Dermis blood vessel endothelial cell (primary cell): ENCODE measurements at regions not wholly inside any gene's neighbourhood (a gene's known extent, or its start where the extent isn't known, plus 50 kb on each side); places are given as distances from the start of the nearest gene placed in this dataset.

ENCODE experiments used
- DNase-seq: peaks from one replicate; pipeline ENCODE4 v3.0.0; 2010

DNA sequence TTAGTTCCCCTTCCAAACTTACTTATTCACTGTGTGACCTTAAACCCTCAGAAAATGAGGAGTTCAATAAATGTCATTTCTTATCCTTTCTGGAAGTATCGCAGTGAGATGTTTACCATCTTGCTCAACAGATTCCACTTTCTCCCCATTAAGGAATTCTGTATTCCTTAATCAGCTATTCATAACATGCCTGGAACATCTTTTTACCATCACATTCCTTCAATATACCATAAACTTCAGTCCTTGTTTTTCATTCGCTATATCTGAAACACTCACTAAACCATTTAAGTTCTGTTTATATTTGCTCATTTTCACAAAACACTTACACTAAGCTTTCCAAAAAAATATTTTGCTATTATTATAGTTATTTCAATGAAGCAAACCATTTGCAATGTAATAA, 1158.6 kb downstream of the CDH12 start:
- no peak for DNase-seq

DNA sequence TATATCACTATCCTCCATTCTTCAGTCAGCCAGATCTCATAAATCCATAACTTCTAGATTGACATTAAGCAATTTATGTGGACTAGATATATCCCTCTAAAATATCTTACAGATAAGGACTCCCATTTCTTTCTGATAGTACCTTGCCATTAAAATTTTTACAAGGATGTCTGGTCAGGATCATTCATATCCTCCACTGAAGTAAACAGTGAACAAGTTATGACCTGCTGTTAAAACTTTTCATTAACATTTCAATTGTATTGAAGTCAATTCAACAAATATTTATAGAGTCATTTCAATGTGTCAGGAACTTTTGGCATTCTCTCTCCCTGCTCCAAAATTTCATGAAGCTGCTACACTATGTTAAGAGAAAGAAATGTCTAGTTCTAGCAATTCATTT, 1159.6 kb downstream of the CDH12 start:
- DNase-seq = no peak

DNA sequence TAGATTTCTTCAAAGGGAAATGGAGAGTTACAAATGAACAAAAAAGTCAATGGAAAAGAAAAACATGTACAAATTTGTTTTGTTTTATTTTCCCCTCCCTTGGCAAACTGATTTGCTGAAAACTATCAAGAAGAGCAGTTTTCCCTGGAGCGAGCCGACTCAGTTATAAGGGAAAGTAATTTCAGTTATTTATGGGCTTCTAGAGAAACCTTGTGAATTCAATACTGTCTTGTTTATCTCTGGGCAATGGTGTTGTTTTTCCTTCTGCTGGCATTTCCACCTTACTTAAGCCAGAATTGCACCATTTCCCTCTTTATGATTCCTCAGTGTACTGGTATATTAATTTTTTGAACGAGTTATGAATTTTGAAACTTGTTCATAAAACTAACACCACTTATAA, 1163.6 kb downstream of the CDH12 start:
- no peak for DNase-seq

DNA sequence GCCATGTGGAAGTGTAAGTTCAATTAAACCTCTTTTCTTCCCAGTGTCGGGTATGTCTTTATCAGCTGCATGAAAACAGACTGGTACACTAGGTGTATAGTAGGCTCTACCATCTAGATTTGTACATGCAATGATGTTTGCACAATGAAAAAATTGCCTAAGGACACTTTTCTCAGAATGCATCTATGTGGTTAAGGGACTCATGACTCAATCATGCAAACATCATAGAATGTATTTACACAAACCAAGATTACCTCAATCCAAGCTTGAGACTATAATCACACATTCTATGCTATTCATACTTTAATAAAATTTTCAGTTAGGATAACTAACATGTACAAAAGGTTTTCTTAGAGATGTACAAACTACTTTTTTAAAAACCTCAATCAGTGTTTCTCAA, 1164.5 kb downstream of the CDH12 start:
- DNase-seq = no peak

DNA sequence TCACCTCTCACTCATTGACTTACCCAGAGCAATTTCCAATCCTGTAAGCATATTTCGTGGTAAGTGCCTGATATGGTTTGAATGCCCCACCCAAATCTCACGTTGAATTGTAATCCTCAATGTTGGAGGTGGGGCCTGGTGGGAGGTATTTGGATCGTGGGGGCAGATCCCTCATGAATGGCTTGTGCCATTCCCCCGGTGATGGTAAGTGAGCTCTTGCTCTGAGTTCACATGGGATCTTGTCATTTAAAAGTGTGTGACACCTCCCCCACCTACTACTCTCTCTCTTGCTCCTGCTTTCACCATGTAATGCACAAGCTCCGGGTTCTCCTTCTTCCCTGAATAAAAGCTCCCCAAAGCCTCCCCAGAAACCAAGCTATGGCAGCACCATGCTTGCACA, 1165.5 kb downstream of the CDH12 start:
- no peak for DNase-seq

DNA sequence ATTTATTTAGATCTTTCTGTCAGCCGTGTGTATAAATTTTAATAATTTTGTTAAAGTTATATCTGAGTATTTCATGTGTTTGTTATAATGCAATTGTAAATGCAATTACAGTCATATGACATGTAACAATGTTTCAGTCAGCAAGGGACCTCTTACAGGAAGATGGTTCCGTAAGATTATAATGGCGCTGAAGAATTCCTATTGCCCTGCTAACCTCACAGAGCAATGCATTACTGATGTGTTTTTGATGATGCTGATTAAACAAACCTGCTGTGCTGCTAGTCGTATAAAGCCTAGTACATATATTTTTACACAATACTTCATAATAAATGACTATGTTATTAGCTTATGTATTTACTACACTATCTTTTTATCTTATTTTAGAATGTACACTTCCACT, 1166.4 kb downstream of the CDH12 start:
- DNase-seq = no peak

DNA sequence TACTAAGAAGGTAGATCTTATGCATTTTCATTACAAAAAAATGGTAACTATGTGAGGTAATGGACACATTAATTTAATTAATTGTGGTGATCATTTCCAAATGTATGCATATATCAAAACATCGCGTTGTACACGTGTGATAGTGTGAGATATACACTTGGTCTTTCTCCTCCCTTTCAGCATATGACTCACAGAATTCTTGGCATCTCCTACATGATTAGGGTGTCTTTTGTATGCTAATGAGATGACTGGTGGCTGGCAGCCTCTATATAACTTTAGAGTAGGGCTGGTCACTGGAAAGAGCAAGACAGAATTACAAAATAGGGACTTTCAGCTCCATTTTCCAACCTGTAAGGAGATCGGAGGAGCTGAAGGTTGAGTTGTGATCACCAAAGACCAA, 1167.6 kb downstream of the CDH12 start:
- no peak for DNase-seq

DNA sequence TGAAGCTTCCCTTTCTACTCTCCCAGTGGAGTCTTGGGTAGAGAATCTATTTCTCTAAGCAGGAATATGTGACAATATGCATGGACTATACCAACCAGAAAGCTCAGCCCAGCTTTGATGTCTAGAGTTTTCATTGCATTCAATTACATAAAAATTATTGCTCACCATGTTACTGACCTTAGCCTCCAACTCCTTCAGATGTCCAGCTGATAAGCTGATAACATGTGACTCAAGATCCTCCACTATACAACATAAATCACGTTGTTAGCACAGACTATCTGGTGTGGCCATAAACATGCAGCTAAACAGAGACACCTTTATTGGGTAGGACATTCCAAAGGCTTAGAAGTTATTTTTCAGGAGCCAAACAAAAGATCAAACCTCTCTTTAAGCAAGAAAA, 1168.2 kb downstream of the CDH12 start:
- no peak for DNase-seq

DNA sequence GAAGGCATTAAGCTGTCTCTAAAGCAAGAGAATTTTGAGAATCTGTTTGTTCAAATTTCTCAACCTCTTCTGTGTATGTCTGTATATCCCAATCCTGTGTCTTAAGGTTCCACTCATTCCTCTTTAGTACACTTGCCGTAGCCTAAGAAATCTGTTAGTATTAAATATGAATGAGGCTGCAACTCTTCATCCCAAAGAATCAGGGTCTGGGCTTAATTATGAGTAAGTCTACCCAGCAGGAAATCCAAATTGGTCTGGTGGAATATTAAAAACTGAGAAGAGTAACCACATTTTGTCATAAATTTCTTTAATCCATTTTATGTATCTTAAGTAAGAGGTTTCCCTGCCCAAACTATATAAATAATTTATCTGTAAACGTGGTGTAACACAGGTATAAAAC, 1171.2 kb downstream of the CDH12 start:
- DNase-seq = no peak

DNA sequence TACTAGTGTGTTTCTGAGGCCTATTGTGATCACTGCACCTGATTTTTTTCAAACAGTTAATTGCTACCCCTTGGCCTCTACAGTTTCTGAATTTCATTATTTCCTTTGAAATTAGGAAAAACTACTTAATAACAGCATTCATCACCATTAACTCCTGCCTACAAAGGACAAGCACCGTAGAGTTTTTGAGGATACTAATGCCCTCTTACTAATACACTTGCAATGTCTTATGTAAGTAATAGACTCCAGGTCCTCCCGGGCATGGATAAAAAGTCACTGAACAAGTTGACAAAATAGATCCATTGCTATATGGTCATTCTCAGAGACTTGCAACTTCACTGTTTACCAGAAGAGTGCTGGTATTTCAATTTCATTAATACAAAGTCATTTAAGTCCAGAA, 1172.5 kb downstream of the CDH12 start:
- no peak for DNase-seq

DNA sequence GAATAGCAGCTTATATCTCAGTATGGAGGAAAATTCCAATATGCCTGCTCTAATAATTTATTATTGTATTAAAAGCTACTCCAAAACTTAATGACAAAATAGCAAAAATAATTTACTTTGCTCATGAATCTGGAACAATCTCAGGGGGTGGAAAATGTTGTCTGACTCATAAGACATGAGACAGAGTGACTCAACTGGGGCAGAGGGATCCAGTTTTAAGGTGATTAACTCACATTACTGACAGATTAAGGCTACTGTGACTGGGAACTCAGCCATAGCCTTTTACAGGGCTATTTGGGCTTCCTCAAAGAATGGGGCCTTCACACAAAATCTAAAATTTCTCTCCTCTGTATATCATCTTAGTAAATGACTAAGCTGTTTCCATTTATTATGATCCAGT, 1172.9 kb downstream of the CDH12 start:
- no peak for DNase-seq

DNA sequence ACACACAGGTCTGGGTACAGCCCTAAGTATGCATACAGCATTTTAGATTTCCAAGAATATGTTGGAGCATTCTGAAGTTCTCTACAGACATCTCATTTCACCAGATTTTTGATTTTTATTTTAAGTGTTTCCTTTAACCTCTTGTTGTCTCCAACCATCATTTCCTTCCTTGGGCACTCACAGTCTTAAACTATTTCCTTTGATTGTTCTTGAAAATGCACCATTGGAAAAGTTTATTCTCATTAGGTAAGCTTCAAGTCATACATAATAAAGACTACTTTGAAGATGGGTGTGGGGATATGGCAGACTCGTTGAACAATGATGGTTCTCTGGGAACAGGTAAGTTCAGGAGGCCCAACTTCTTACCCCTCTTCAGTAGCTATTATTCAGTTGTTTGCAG, 1174.6 kb downstream of the CDH12 start:
- no peak for DNase-seq

DNA sequence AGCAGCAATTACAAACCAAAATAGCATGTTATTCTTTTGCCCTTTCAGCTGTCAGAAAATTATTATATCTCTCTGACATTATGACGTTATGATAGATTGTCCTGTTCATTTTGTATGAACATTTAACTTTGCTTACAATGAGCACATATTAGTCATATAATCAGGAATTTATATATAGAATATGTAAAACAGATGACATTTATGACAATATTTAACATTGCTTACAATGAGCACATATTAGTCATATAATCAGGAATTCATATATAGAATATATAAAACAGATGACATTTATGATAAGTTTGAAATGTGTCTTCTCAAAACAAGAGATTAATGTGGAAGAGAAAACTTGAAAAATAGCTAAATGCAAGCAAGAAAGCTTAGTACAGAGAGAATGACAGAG, 1180.2 kb downstream of the CDH12 start:
- no peak for DNase-seq

DNA sequence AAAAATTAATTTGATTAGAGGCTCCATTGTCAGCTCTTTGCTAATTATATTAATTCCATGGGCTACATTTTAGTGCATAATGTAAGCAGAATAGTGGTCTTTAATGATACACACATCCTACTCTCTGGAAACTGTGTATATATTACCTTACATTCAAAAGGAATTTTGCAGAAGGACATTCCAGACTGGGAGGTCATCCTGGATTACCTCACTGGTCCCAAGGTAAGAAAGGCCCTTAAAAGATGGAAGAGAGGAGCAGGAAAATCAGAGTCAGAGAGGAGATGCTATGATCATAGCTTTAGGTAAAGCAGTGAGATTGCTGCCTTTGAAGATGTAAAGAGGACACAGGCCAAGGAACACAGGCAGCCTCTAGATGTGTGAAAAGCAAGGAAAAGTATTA, 1180.8 kb downstream of the CDH12 start:
- no peak for DNase-seq

DNA sequence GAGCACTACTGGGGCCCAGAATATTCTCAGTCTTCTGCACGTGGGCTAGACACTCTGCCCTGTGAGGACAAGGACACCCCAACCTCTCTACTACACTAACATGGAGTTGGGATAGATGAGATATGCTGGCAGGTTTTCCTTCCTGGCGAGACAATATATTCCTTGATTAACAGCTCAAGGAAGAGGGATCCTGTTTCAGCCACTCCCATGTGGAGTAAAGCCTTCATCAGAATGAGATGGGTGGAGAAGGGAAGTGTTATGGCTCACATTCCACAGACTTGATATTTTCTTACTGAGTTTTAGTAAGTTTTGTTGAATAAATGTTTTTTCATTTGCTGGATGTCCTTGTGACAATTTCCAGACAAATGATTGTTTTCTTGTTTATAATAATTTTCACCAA, 1187.6 kb downstream of the CDH12 start:
- DNase-seq = no peak

DNA sequence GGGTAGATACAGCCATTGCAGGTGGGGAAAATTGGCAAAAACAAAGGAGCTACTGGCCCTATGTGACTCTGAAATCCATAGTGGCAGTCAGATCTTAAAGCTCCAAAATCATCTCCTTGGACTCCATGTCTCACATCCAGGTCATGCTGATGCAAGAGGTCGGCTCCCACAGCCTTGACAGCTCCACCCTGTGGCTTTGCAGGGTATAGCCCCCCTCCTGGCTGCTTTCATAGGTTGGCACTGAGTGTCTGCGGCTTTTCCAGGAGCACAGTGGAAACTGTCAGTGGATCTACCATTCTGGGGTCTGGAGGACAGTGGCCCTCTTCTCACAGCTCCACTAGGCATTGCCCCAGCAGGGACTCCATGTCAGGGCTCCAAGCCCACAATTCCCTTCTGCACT, 1190.1 kb downstream of the CDH12 start:
- DNase-seq = no peak

DNA sequence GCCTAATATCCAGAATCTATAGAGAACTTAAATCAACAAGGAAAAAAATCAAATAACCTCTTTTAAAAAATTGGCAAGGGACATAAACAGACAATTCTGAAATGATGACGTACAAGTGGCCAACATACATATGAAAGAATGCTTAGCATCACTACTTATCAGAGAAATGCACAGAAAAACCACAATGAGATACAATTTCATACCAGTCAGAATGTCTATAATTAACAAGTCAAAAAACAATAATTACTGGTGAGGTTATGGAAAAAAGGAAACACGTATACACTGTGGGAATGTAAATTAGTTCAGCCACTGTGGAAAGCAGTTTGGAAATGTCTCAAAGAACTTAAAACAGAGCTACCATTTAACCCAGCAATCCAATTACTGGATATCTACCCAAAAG, 1192.0 kb downstream of the CDH12 start:
- DNase-seq = no peak

DNA sequence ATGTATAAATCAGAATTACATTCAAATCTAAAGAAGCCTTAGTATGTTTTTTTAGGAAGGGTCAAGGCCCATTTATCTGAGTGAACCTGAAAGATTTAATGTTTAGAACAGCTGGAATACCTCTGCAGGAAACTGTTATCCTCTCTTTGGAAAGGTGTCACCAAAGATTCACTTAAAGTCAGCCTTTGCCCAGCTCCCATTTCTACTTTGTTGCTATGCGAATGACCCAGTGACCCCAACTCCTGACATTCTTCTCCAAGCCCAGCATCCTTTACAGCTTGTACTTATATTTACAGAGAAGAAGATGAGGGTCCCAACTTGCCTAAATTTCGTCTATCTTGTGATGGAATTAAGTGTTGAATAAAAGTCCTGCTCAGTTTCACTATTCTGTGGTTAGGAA, 1198.6 kb downstream of the CDH12 start:
- DNase-seq = no peak

DNA sequence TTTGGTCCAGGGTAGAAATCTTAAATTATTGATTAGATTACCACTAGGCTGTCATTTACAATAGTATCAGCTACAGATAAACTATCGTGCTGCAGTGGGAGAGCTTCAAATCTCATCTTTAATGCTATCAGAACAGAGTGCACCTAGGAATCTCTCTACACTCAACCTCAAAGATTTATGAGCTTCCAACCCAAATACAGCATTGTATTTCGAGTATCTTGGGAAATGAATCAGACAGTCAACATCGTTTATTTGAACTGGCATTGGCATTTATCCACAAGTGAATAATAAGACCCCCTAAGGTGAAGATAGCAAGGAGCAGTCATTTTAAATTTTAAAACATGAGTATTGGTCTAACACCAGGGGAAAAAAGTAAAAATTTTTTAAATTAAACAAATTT, 1203.2 kb downstream of the CDH12 start:
- DNase-seq = no peak

DNA sequence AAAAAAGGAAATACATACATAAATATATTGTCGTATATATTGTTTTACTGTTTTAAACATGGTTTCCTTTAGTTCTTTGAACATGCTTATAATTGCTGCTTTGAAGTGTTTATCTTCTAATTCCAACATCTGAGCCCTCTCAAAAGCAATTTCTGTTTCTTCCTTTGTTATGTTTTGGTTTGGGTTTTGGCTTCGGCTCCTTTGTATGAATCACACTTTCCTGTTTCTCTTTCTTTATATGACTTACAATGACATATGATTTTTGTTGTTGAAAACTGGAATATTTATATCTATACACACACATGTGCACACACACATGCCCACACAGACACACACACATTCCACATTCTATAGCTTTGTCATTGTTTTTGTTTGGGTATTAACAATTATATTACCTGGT, 1206.7 kb downstream of the CDH12 start:
- no peak for DNase-seq

DNA sequence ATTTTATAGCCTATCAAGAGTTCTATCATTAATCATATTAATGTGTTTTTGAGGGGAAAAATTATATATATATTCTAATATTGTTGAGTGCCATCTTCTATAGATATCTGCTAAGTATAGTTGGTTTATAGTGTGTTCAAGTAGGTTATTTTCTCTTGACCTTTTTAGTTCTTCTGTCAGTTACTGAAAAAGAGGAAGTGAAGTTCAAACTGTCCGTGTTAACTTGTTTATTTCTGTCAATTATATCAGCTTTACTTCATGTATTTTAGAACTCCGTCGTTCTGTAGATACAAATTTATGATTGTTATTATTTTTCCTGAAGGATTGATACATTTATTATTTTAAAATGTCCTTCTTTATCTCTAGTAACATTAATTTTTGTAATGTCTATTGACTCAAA, 1209.1 kb downstream of the CDH12 start:
- DNase-seq = no peak

DNA sequence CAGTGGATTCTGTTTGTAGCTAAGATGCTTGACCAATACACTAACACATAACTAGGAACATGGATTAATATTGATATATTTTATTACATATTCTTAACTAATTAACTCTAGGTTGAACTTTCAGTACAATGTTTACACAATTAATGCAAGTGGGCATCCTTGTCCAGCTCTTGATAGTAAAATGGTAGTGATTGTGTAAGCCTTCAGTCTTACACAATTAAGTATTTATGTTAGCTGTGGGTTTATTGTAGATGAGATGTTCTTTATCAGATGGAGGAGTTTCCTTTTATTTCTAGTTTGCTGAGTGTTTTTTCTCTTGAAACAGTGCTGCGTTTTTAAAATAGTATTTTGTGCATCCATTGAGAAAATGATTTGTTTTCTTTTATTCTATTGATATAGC, 1210.8 kb downstream of the CDH12 start:
- no peak for DNase-seq

DNA sequence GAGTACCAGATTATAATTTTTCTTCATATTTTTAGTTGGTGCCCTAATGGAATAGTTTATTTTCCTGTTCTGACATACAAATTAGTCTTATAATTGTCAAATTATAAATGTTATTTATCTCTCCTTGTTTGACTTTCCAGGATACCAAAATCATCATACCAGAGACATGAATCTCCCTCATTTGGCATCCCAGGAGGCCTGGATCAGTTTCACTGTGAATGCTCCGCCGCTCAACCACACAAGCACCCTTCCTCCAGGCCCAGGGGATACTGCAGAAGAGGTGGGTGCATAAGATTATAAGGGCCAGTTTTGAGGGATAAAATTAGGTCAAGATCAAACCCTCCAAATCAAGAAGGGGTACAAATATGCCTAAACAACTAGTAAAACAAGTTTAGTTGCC, 1229.3 kb downstream of the CDH12 start:
- DNase-seq = no peak

DNA sequence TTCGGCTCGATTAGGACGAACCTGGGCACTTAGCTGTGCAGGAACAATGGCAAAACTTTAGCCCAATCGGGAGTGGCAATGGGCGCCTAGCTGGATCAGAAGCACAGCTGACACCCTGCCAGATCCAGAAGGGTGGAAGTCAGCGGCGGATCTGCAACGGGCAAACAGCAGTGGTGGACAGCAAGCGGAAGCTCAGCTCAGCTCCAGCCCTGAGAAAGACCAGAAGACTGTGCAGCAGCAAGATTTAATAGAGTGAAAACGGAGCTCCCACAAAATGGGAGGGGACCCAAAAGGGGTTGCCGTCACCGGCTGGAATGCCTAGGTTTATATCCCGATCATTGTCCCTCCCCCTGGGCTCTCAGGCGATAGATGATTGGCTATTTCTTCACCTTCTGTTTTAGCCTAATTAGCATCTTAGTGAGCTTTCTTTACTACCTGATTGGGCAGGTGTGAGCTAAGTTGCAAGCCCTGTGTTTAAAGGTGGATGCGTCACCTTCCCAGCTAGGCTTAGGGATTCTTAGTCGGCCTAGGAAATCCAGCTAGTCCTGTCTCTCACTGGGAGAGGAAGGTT, 1237.9 kb downstream of the CDH12 start:
- DNase-seq = no peak

DNA sequence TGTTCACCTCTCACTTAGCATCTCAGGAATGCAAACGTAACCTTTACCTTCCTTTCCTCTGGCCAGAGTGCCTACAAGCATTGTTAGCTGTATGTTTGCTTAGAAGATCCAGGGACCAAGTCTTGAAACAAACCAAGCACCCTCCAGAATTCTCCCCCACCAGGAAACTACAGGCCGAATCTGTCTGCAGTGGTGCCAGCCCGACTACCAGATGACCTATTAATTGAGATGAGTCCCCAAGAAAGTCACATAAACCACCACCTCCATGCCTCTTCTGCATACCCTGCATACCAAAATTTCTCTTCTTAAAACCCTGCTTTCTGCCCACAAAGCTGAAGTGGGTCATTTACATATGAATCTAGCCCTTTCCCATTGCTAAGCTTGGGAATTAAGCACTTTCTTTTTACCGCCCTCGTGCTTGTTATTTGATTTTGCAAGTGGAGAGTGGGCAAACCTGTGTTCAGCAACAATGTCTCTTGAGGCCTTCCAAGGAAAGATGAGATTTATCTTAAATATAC, 1239.1 kb downstream of the CDH12 start:
- DNase-seq = no peak

DNA sequence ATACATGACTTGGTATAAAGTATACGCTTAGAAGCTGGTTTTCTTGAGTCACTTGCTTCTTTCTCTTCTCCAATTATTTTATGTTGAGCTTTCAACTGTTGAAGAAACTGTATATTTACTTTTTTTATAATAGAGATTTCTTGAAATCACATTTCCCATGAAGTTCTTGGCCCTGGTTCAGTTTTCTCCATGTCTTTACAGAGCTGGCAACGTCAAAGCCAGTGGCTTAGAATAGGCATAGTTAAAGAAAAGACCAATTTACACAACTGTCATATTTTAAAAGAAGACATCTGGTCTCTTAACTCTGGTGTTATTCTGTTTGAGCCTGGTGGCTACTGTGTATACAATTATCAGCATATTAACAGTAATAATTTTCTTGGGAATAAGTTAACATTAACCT, 1249.3 kb downstream of the CDH12 start:
- DNase-seq = no peak
